ENCODE measurements at regions not wholly inside any gene's neighbourhood (a gene's known extent, or its start where the extent isn't known, plus 50 kb on each side); places are given as distances from the start of the nearest gene placed in this dataset.

- in situ Hi-C loops (cut with MboI; ENCODE audit: low pct_unique_long_range_greater_than_20kb, low sequenced_read_pairs, unreplicated experiment), result no loop called here
- TF ChIP-seq, protein P1, sequence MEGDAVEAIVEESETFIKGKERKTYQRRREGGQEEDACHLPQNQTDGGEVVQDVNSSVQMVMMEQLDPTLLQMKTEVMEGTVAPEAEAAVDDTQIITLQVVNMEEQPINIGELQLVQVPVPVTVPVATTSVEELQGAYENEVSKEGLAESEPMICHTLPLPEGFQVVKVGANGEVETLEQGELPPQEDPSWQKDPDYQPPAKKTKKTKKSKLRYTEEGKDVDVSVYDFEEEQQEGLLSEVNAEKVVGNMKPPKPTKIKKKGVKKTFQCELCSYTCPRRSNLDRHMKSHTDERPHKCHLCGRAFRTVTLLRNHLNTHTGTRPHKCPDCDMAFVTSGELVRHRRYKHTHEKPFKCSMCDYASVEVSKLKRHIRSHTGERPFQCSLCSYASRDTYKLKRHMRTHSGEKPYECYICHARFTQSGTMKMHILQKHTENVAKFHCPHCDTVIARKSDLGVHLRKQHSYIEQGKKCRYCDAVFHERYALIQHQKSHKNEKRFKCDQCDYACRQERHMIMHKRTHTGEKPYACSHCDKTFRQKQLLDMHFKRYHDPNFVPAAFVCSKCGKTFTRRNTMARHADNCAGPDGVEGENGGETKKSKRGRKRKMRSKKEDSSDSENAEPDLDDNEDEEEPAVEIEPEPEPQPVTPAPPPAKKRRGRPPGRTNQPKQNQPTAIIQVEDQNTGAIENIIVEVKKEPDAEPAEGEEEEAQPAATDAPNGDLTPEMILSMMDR (IDR thresholded peaks at IDR 0.05; ENCODE audit: extremely low read depth, insufficient read depth, missing control alignments), result no peak
- DNase-seq (ENCODE audit: low spot score), result no peak
Measured at GRCh38 chr13:83272076-83272475, 610.2 kb downstream of the SLITRK1 start.

- DNase-seq (ENCODE audit: low spot score), result no peak
- in situ Hi-C loops (cut with MboI; ENCODE audit: low pct_unique_long_range_greater_than_20kb, low sequenced_read_pairs, unreplicated experiment), result no loop called here
- TF ChIP-seq, protein P1 (IDR thresholded peaks at IDR 0.05; ENCODE audit: extremely low read depth, insufficient read depth, missing control alignments), result no peak
Measured at GRCh38 chr13:83265279-83265678, 617.0 kb downstream of the SLITRK1 start.

DNA sequence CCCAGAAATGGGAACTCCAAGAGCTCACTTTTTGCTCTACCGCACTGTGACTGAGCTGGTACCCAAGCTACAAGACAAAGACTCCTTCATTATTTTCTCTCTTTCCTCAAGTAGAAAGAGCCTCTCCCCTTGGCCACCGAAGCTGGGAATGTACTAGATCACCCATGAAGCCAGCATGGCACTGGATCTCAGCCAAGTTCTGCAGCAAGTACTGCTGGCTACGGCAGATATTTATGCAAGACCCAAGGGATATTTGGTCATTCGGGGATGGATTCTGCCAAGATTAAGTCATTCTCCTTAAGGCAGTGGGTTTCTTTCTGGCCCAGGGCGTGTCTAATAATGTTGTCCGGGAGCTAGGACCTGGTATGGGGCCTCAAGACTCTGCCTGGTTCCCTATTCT, 633.5 kb downstream of the SLITRK1 start:
- TF ChIP-seq, protein P1 (IDR thresholded peaks at IDR 0.05; ENCODE audit: extremely low read depth, insufficient read depth, missing control alignments), result no peak
- DNase-seq (ENCODE audit: low spot score), result no peak
- in situ Hi-C loops (cut with MboI; ENCODE audit: low pct_unique_long_range_greater_than_20kb, low sequenced_read_pairs, unreplicated experiment), result no loop called here

DNA sequence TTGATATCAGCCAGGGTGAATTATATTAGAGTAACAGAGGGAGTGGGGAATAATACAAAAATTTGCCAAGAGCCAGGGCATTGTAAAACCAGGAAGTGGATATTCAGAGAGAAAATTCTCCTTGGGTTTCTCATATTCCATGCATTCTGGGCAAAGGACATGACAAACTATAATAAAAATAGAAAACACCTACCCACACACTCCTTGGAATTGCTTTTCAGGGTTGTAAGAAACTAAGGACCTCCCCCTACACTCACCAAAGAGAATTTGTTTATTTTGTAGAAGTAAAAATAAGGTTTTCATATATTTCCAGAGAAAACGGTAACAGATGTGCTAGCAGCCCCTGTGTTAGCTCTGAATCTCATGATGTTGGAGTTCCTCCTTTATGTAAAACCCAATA, 649.6 kb downstream of the SLITRK1 start:
- TF ChIP-seq, protein P1 (IDR thresholded peaks at IDR 0.05; ENCODE audit: extremely low read depth, insufficient read depth, missing control alignments), result no peak
- in situ Hi-C loops (cut with MboI; ENCODE audit: low pct_unique_long_range_greater_than_20kb, low sequenced_read_pairs, unreplicated experiment), result no loop called here
- DNase-seq (ENCODE audit: low spot score), result no peak

DNA sequence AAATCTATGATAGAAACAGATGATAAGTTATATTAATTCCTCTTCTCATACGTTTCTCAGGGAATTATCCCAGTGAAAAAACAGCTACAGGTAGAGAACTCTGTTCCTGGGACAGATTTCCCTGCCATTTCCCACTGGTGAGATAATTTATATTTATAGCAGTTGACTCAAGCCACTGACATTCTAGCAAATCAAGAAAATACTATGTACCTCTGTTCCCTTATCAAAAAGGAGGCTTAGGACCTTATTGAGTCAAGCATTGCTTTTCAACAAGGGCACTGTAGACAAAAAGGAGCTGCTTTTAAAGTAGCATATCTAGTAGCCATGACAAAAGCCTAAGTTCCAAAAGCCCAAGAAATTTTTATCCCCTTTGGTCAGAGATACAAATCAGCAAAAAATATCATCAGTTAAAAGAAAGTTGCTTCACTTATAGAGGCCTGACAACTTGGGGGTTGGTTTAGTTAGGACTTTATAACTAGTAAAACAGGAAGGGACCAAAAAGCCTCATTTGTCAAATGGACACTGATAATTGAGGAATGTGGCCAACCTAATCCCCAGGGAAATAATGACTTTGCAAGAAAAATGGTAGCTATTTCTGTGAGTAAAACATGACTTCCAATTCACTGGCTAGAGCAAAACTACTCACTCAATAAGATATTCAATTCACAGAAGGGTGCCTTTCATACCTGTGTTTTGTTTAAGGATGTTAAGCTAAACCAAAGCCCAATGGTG, 652.5 kb downstream of the SLITRK1 start:
- no peak for DNase-seq (ENCODE audit: low spot score)
- in situ Hi-C loops (cut with MboI; ENCODE audit: low pct_unique_long_range_greater_than_20kb, low sequenced_read_pairs, unreplicated experiment), result no loop called here
- TF ChIP-seq, protein P1 (IDR thresholded peaks at IDR 0.05; ENCODE audit: extremely low read depth, insufficient read depth, missing control alignments), result no peak

GRCh38 chr13:83223546-83223945, 658.7 kb downstream of the SLITRK1 start:
- in situ Hi-C loops (cut with MboI; ENCODE audit: low pct_unique_long_range_greater_than_20kb, low sequenced_read_pairs, unreplicated experiment), result no loop called here
- no peak for DNase-seq (ENCODE audit: low spot score)
- TF ChIP-seq, protein P1 (IDR thresholded peaks at IDR 0.05; ENCODE audit: extremely low read depth, insufficient read depth, missing control alignments), result no peak
